ENCODE measurements at regions not wholly inside any gene's neighbourhood (a gene's known extent, or its start where the extent isn't known, plus 50 kb on each side); places are given as distances from the start of the nearest gene placed in this dataset.
"Not testable (repeated sequence)": the region's sequence is repeated elsewhere in the genome, so short reads cannot be mapped to it uniquely, and the experiment has no call there.

GRCh38 chr6:80792151-80792550 is 685.7 kb downstream of the BCKDHB start:
- no peak for DNase-seq (ENCODE audit: low read depth)
- no peak overlapping the region for H3K4me3 ChIP-seq (ENCODE audit: low read depth, low read length)
- TF ChIP-seq CTCF (IDR thresholded peaks at IDR 0.05; ENCODE audit: control insufficient read depth, extremely low read depth, insufficient read depth), result no peak

- DNase-seq (ENCODE audit: low read depth), result no peak
- H3K4me3 ChIP-seq (ENCODE audit: low read depth, low read length), result no peak overlapping the region
- TF ChIP-seq CTCF (IDR thresholded peaks at IDR 0.05; ENCODE audit: control insufficient read depth, extremely low read depth, insufficient read depth), result no peak
Observed at GRCh38 chr6:80789912-80790570, 683.6 kb downstream of the BCKDHB start.

- not testable (repeated sequence) for DNase-seq (ENCODE audit: low read depth); H3K4me3 ChIP-seq (ENCODE audit: low read depth, low read length)
Observed at GRCh38 chr6:80783271-80783670, 676.8 kb downstream of the BCKDHB start.

DNA sequence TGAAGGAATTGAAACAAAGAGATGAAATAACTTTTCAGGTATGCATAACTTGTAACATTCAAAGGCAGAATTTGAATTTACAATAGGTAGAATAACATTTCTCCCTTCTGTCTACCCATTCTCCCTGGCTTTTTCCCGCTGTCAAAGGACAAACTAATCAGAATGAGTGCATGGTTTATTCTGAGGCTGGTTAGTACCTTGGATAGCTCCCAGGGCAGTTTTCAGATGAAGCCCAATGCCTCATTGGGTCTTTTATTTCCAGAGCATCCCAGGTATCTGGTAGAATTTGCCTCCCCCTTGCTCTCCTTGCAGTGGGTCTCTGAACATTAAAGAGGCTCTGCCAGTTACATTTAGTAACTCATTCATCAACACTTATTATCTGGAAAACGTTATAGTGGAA is 665.5 kb downstream of the BCKDHB start:
- H3K4me3 ChIP-seq (ENCODE audit: low read depth, low read length), result no peak overlapping the region
- TF ChIP-seq CTCF (IDR thresholded peaks at IDR 0.05; ENCODE audit: control insufficient read depth, extremely low read depth, insufficient read depth), result no peak
- DNase-seq (ENCODE audit: low read depth), result no peak

DNA sequence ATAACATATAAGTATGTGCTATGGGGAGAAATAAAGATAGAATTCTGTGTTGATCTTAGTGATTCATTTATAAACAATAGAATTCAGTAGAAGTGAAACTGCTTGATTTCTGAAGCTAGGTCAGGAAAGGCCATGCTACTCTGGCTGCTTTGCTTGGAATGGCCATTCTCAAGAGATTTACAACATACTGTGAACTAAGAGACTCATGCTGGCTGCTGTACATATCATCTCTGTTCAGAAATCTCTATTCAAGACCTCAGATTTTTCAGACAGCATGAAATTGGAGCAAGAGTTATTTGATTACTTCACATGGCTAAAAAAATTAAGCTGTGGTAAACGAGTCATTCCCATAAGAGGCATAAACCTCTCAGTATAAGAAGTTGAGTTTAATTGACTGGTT is 662.6 kb downstream of the BCKDHB start:
- TF ChIP-seq CTCF (IDR thresholded peaks at IDR 0.05; ENCODE audit: control insufficient read depth, extremely low read depth, insufficient read depth), result no peak
- no peak overlapping the region for H3K4me3 ChIP-seq (ENCODE audit: low read depth, low read length)
- no peak for DNase-seq (ENCODE audit: low read depth)

GRCh38 chr6:80767808-80768207 is 661.3 kb downstream of the BCKDHB start:
- no peak for TF ChIP-seq CTCF (IDR thresholded peaks at IDR 0.05; ENCODE audit: control insufficient read depth, extremely low read depth, insufficient read depth)
- no peak overlapping the region for H3K4me3 ChIP-seq (ENCODE audit: low read depth, low read length)
- no peak for DNase-seq (ENCODE audit: low read depth)

DNA sequence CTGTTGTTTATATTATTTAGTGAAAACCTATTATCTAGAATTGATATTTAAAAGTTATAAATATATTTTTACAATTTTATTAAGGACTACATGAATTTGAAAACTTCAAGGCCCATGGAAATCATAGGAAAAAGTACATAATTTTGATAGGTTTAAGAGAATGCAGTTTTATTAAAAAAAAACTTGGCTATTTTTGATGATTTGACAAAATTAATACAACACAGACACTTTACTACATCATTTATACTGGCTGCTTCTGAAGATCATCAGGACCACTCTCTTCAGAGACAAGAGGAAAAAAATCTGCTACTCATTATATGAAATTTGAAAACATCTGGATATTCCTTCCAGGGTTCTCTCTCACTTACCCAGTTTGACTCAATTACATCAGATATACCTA is 637.7 kb downstream of the BCKDHB start:
- no peak for DNase-seq (ENCODE audit: low read depth)
- TF ChIP-seq CTCF (IDR thresholded peaks at IDR 0.05; ENCODE audit: control insufficient read depth, extremely low read depth, insufficient read depth), result no peak
- H3K4me3 ChIP-seq (ENCODE audit: low read depth, low read length), result no peak overlapping the region

All from LNCaP clone FGC (cell line).